Psoas muscle (tissue), 7 donors: ENCODE measurements at regions not wholly inside any gene's neighbourhood (a gene's known extent, or its start where the extent isn't known, plus 50 kb on each side); places are given as distances from the start of the nearest gene placed in this dataset.

Experiments
- ATAC-seq, 4 donors: fragments of 200-7000 bp; cut with Tn5 transposase; one replicate each; pipeline ENCODE4 v1.9.1; 2020; ENCODE audit warnings: moderate library complexity in 3 of 4, mild to moderate bottlenecking in 2 of 4
- DNase-seq, 2 donors: peaks; one replicate each; pipeline ENCODE4 v3.0.0-alpha.2; 2020
- H3K27ac ChIP-seq: fragments of 200-600 bp; one replicate; pipeline ENCODE4 v1.8.0; 2022
- H3K27me3 ChIP-seq, 3 donors: fragments of 200-600 bp in 1 of 3; one replicate each; pipeline versions ENCODE4 v1.6.1 to v1.8.0; 2013 to 2022; ENCODE audit warnings: low read length in 2 of 3, mild to moderate bottlenecking in 2 of 3, moderate library complexity in 1 of 3; ENCODE audit not compliant: insufficient read depth in 3 of 3
- H3K36me3 ChIP-seq, 2 donors: fragments of 200-600 bp in 1 of 2; one replicate each; pipeline versions ENCODE4 v1.6.1 to v1.8.0; 2013 to 2022; ENCODE audit warnings: low read depth in 1 of 2, mild to moderate bottlenecking in 1 of 2, moderate library complexity in 1 of 2; ENCODE audit not compliant: insufficient read depth in 1 of 2
- H3K4me1 ChIP-seq: fragments of 200-600 bp; one replicate; pipeline ENCODE4 v1.8.0; 2022
- H3K4me3 ChIP-seq: fragments of 200-600 bp; one replicate; pipeline ENCODE4 v1.8.0; 2022; ENCODE audit warnings: mild to moderate bottlenecking
- H3K9me3 ChIP-seq: fragments of 200-600 bp; one replicate; pipeline ENCODE4 v1.8.0; 2022
- WGBS, 3 donors: extraction: QIAGEN DNeasy Blood & Tissue Kit; methylation state at CpG; one replicate each; pipeline versions ENCODE4 v1.1.6 to v1.1.7; 2013; 5-methylcytosine and 5-hydroxymethylcytosine counted together
- intact Hi-C, 2 donors: fragments of 100-400 bp; cut with DNase I; formaldehyde crosslinking; loops; one replicate each; pipeline versions ENCODE4 v1.11.0 to v1.14.2; 2022
- TF ChIP-seq, protein P1 (sequence below): fragments of 200-600 bp; IDR thresholded peaks from one replicate; pipeline ENCODE4 v1.8.0; 2022; ENCODE audit warnings: antibody characterized with exemption
- donor health status: healthy with polysubstance abuse.
- donor health status: DM: no; HTN: no; CAD: no; lungs with moderate emphysema.
- donor health status: Bipolar disorder and iron deficiency.
- donor health status: healthy.
- donor health status: DM: yes; HTN: yes; CAD: no.
- donor health status: DM: no; HTN: no; CAD: no.
- donor health status: DM: yes; HTN: yes; CAD: no.

GRCh38 chr15:93899817-93900216 is 331.5 kb upstream of the MCTP2 start:
- WGBS, 3 donors: 90 to 95% (median 94%) methylated on average over 17 of the region's 17 CpGs
- no peaks in the 10 kb centered on the region for H3K36me3 ChIP-seq
- H3K4me1 ChIP-seq: no peaks in the 10 kb centered on the region
- no peaks in the 10 kb centered on the region for H3K27me3 ChIP-seq
- ATAC-seq (no peak), DNase-seq (peak in 1 of 2 donors; percentile 46)
- H3K9me3 ChIP-seq: no peaks in the 10 kb centered on the region
- intact Hi-C loops: no loop called here
- no peak overlapping the region for H3K27ac ChIP-seq
- TF ChIP-seq, protein P1, sequence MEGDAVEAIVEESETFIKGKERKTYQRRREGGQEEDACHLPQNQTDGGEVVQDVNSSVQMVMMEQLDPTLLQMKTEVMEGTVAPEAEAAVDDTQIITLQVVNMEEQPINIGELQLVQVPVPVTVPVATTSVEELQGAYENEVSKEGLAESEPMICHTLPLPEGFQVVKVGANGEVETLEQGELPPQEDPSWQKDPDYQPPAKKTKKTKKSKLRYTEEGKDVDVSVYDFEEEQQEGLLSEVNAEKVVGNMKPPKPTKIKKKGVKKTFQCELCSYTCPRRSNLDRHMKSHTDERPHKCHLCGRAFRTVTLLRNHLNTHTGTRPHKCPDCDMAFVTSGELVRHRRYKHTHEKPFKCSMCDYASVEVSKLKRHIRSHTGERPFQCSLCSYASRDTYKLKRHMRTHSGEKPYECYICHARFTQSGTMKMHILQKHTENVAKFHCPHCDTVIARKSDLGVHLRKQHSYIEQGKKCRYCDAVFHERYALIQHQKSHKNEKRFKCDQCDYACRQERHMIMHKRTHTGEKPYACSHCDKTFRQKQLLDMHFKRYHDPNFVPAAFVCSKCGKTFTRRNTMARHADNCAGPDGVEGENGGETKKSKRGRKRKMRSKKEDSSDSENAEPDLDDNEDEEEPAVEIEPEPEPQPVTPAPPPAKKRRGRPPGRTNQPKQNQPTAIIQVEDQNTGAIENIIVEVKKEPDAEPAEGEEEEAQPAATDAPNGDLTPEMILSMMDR: no peak
- no peak overlapping the region for H3K4me3 ChIP-seq

GRCh38 chr15:93897377-93897776 is 334.0 kb upstream of the MCTP2 start:
- Histone ChIP-seq H3K27me3 (no peaks in the 10 kb centered on the region), H3K4me1 (no peaks in the 10 kb centered on the region), H3K27ac (no peak overlapping the region), H3K36me3 (no peaks in the 10 kb centered on the region), H3K4me3 (no peak overlapping the region), H3K9me3 (no peaks in the 10 kb centered on the region)
- intact Hi-C loops: no loop called here
- 45 to 50% (median 45%) methylated on average over 1 of the region's 1 CpG for WGBS, 3 donors
- TF ChIP-seq, protein P1: no peak
- DNase-seq (no peak), ATAC-seq (no peak)

DNA sequence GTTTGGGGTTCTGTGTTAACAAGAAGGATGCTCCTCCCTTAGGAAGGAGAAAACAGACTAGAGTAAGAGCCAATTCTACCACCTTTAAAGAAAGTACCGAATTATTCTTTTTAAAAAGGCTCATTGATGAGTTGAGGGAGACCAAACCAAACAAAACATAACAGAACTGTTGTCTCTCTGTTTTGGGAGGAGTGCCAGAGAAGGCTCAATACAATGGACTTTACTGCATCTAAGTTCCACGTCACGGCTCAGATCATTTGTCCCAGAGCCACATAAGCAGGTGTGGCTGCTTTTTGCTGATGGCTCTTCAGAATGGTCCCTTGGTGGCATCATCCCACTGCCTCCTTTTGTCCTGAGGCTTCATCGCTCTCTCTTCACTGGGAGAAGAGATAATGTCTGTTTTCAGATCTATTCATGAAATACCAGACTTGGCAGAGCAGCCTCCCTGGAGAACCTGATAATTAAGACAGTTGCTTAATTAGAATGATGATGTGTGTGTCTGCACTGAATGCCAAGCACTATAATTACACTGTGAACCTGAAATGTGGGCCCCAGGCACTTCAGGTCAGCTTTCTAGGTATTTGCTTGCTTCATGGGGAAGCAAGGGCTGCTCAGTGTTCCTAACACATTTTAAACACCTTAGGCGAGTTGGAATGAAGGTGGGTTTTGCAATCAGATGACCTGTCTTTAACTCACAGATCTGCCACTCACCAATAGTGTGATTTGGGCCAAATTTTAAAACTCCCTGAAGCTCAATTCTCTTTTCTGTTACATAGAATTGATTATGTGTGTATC is 335.2 kb upstream of the MCTP2 start:
- no peak for ATAC-seq
- Histone ChIP-seq H3K27me3 (no peaks in the 10 kb centered on the region), H3K4me3 (no peak overlapping the region), H3K36me3 (no peaks in the 10 kb centered on the region), H3K9me3 (no peaks in the 10 kb centered on the region), H3K4me1 (no peaks in the 10 kb centered on the region), H3K27ac (no peak overlapping the region)
- no peak for DNase-seq
- TF ChIP-seq, protein P1: no peak
- intact Hi-C loops: no loop called here
- 60 to 64% (median 62%) methylated on average over 5 of the region's 5 CpGs for WGBS, 3 donors

DNA sequence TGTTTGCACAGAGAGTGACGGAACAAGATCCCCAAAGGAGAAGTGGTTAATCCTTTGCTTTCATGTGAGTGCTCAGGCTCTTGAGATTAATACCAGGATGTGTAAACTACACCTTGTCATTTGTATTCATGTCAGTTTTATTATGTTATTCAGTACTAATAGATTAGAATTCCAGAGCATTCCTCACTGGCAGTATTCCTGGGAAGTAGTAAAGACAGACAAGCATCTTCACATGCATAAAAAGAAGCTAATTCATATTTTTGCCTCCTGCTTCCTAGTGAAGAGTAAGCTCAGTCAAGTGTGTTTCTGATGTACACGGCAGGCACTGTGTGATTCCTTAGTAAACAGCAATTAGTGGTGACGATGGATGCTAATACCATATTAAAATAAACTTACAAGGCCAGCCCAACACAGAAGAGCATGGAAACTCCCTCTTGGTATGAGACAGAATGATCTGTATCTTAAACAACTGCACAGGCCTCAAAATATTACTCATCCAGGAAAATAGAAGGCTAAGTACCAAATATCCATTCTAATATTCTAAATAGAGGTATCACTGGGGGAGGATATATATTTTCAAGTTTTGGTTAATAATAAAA is 336.8 kb upstream of the MCTP2 start:
- Histone ChIP-seq H3K4me3 (no peak overlapping the region), H3K27me3 (no peaks in the 10 kb centered on the region), H3K9me3 (no peaks in the 10 kb centered on the region), H3K27ac (no peak overlapping the region), H3K4me1 (no peaks in the 10 kb centered on the region), H3K36me3 (no peaks in the 10 kb centered on the region)
- TF ChIP-seq, protein P1: no peak
- 90 to 95% (median 91%) methylated on average over 3 of the region's 3 CpGs for WGBS, 3 donors
- ATAC-seq (no peak), DNase-seq (no peak)
- intact Hi-C loops: no loop called here
